IMR-90 (cell line): ENCODE measurements at regions not wholly inside any gene's neighbourhood (a gene's known extent, or its start where the extent isn't known, plus 50 kb on each side); places are given as distances from the start of the nearest gene placed in this dataset.
"Not testable (repeated sequence)": the region's sequence is repeated elsewhere in the genome, so short reads cannot be mapped to it uniquely, and the experiment has no call there.

Experiments
- RCOR1 ChIP-seq: IDR thresholded peaks from 2 replicates; pipeline ENCODE4 v1.6.1; 2012; ENCODE audit warnings: mild to moderate bottlenecking, low read length, improper control_type of control experiment; ENCODE audit not compliant: insufficient replicate concordance
- TF ChIP-seq, protein P1 (sequence below): conservative IDR thresholded peaks from 2 replicates; pipeline ENCODE4 v1.5.1; 2012; ENCODE audit warnings: mild to moderate bottlenecking, low read depth, low read length, improper control_type of control experiment

DNA sequence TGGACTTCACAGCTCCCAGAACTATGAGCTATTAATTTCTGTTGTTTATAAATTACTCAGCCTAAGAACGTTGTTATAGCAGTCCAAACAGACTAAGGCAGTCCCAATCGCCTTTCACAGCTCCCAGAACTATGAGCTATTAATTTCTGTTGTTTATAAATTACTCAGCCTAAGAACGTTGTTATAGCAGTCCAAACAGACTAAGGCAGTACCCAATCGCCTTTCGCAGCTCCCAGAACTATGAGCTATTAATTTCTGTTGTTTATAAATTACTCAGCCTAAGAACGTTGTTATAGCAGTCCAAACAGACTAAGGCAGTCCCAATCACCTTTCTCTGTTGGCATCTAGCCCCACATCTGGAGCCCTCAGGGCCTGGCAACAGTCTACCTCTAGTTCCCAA lies 117.0 kb upstream of the ASB18 start:
- TF ChIP-seq, protein P1, sequence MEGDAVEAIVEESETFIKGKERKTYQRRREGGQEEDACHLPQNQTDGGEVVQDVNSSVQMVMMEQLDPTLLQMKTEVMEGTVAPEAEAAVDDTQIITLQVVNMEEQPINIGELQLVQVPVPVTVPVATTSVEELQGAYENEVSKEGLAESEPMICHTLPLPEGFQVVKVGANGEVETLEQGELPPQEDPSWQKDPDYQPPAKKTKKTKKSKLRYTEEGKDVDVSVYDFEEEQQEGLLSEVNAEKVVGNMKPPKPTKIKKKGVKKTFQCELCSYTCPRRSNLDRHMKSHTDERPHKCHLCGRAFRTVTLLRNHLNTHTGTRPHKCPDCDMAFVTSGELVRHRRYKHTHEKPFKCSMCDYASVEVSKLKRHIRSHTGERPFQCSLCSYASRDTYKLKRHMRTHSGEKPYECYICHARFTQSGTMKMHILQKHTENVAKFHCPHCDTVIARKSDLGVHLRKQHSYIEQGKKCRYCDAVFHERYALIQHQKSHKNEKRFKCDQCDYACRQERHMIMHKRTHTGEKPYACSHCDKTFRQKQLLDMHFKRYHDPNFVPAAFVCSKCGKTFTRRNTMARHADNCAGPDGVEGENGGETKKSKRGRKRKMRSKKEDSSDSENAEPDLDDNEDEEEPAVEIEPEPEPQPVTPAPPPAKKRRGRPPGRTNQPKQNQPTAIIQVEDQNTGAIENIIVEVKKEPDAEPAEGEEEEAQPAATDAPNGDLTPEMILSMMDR, result not testable (repeated sequence)
- not testable (repeated sequence) for TF ChIP-seq RCOR1
